Endodermal cell (in vitro differentiated cells): ENCODE measurements at regions not wholly inside any gene's neighbourhood (a gene's known extent, or its start where the extent isn't known, plus 50 kb on each side); places are given as distances from the start of the nearest gene placed in this dataset.
A peak's percentile ranks its signal among the peaks of the same experiment; 100 is the strongest.

ENCODE experiments used
- DNase-seq: peaks from one replicate; pipeline ENCODE4 v3.0.0-alpha.2; 2017
- H3K27ac ChIP-seq: 2 replicates; pipeline ENCODE4 v1.5.1; 2013; ENCODE audit warnings: mild to moderate bottlenecking, low read depth, low read length, moderate library complexity
- H3K27me3 ChIP-seq: 2 replicates; pipeline ENCODE4 v1.6.1; 2013; ENCODE audit warnings: mild to moderate bottlenecking, low read length, moderate library complexity; ENCODE audit not compliant: insufficient read depth, control insufficient read depth, poor library complexity, severe bottlenecking
- H3K36me3 ChIP-seq: 2 replicates; pipeline ENCODE4 v1.7.0; 2013; ENCODE audit warnings: mild to moderate bottlenecking, low read length, moderate library complexity; ENCODE audit not compliant: control insufficient read depth, insufficient read depth
- H3K4me1 ChIP-seq: one replicate; pipeline ENCODE4 v1.7.0; 2013; ENCODE audit warnings: low read length; ENCODE audit not compliant: control insufficient read depth, insufficient read depth
- H3K4me3 ChIP-seq: 2 replicates; pipeline ENCODE4 v1.5.1; 2013; ENCODE audit warnings: mild to moderate bottlenecking, low read length, moderate library complexity
- H3K9ac ChIP-seq: 2 replicates; pipeline ENCODE4 v1.6.1; 2013; ENCODE audit warnings: mild to moderate bottlenecking, low read length, moderate library complexity; ENCODE audit not compliant: poor library complexity, severe bottlenecking; ENCODE audit errors: extremely low read depth
- H3K9me3 ChIP-seq: 2 replicates; pipeline ENCODE4 v1.6.1; 2013; ENCODE audit warnings: mild to moderate bottlenecking, low read length, moderate library complexity; ENCODE audit not compliant: control insufficient read depth
- H3K27ac Mint-ChIP-seq: 2 replicates; pipeline ENCODE4 v1.8.0; 2020; ENCODE audit warnings: mixed read lengths
- H3K27me3 Mint-ChIP-seq: 2 replicates; pipeline ENCODE4 v1.8.0; 2021; ENCODE audit warnings: mild to moderate bottlenecking, mixed read lengths; ENCODE audit not compliant: insufficient read depth
- H3K36me3 Mint-ChIP-seq: 2 replicates; pipeline ENCODE4 v1.8.0; 2020; ENCODE audit warnings: low read depth, mixed read lengths
- H3K4me1 Mint-ChIP-seq: 2 replicates; pipeline ENCODE4 v1.8.0; 2020; ENCODE audit warnings: mixed read lengths
- H3K4me3 Mint-ChIP-seq: 2 replicates; pipeline ENCODE4 v1.8.0; 2020; ENCODE audit warnings: mild to moderate bottlenecking, moderate library complexity, mixed read lengths
- H3K9me3 Mint-ChIP-seq: 2 replicates; pipeline ENCODE4 v1.8.0; 2020; ENCODE audit warnings: mild to moderate bottlenecking, mixed read lengths
- CTCF ChIP-seq: fragments of 200-600 bp; sonication (generic); conservative IDR thresholded peaks from 2 replicates; pipeline ENCODE4 v1.5.0; 2021; ENCODE audit warnings: antibody characterized with exemption, mild to moderate bottlenecking
- WGBS, 2 experiments: methylation state at CpG; one replicate each; pipeline versions ENCODE4 v1.1.5 to v1.1.7; 2013; ENCODE audit warnings: missing lambda C conversion rate in 2 of 2, mixed read lengths in 1 of 2; ENCODE audit not compliant: insufficient coverage in 1 of 2, insufficient read length in 1 of 2; 5-methylcytosine and 5-hydroxymethylcytosine counted together

- H3K9me3 ChIP-seq = no peaks in the 10 kb centered on the region
Observed at GRCh38 chr9:108109927-108110690, 620.5 kb upstream of the KLF4 start.

GRCh38 chr9:108108852-108109448, 619.4 kb upstream of the KLF4 start:
- peaks cover 14% of the 10 kb centered on the region for H3K4me1 ChIP-seq
- H3K27me3 ChIP-seq = no peaks in the 10 kb centered on the region
- peak overlapping the region; percentile 69 for H3K27ac Mint-ChIP-seq
- H3K36me3 ChIP-seq = no peaks in the 10 kb centered on the region
- DNase-seq = no peak
- no peaks in the 10 kb centered on the region for H3K9me3 ChIP-seq
- H3K36me3 Mint-ChIP-seq = no peaks in the 10 kb centered on the region
- peaks cover 5% of the 10 kb centered on the region for H3K27me3 Mint-ChIP-seq
- TF ChIP-seq CTCF = no peak
- H3K9ac ChIP-seq = no peak overlapping the region
- peaks cover 27% of the 10 kb centered on the region for H3K4me1 Mint-ChIP-seq
- 88 to 100% methylated on average over 1 to 2 of the region's 2 CpGs for WGBS, 2 experiments
- no peaks in the 10 kb centered on the region for H3K9me3 Mint-ChIP-seq
- H3K27ac ChIP-seq = no peak overlapping the region
- H3K4me3 ChIP-seq = no peak overlapping the region
- no peak overlapping the region for H3K4me3 Mint-ChIP-seq

More at GRCh38 chr9:108109927-108110690, 620.5 kb upstream of the KLF4 start:
- Mint-ChIP-seq H3K4me3 (no peak overlapping the region), H3K27me3 (peaks cover 1% of the 10 kb centered on the region), H3K36me3 (no peaks in the 10 kb centered on the region), H3K4me1 (peaks cover 27% of the 10 kb centered on the region), H3K27ac (no peak overlapping the region), H3K9me3 (no peaks in the 10 kb centered on the region)
- Histone ChIP-seq H3K4me3 (no peak overlapping the region), H3K36me3 (no peaks in the 10 kb centered on the region), H3K27me3 (no peaks in the 10 kb centered on the region), H3K27ac (no peak overlapping the region), H3K9ac (no peak overlapping the region), H3K4me1 (peaks cover 14% of the 10 kb centered on the region)
- no peak for DNase-seq
- WGBS, 2 experiments = 89 to 95% methylated on average over 4 to 5 of the region's 5 CpGs
- no peak for TF ChIP-seq CTCF

DNA sequence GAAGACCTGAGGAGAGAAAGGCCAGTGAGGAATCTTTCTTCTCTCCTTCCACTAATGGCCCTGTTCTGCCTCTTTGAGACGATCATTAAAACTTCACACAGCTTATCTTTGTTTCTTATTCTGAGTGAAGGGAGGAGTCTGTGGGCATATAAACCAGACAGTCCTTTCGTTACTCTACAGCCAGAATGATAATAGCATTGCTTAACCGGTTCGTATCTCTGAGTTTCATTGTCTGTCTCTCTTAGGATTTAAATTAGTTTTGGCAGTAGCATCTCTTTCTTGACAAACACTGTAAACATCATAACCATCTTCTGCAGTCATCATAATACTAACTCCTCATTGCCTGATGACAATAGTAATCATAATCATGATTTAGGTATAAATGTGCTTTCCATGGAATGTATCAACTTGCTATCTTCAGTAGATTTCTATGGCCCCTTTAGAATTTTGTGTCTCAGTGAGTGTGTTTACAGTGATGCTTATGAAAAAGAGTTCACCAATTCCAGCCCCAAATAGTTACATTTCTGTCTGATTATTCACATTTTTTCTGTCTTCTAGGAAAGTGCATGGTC, 618.8 kb upstream of the KLF4 start:
- Mint-ChIP-seq H3K27ac (peak overlapping the region; percentile 69), H3K4me3 (no peak overlapping the region), H3K36me3 (no peaks in the 10 kb centered on the region), H3K4me1 (peaks cover 25% of the 10 kb centered on the region), H3K9me3 (no peaks in the 10 kb centered on the region), H3K27me3 (peaks cover 5% of the 10 kb centered on the region)
- no peak for DNase-seq
- Histone ChIP-seq H3K36me3 (no peaks in the 10 kb centered on the region), H3K4me3 (no peak overlapping the region), H3K9ac (no peak overlapping the region), H3K4me1 (peaks cover 14% of the 10 kb centered on the region), H3K27me3 (no peaks in the 10 kb centered on the region), H3K9me3 (no peaks in the 10 kb centered on the region), H3K27ac (no peak overlapping the region)
- 74 to 85% methylated on average over 4 of the region's 4 CpGs for WGBS, 2 experiments
- TF ChIP-seq CTCF = no peak
